ENCODE measurements at regions not wholly inside any gene's neighbourhood (a gene's known extent, or its start where the extent isn't known, plus 50 kb on each side); places are given as distances from the start of the nearest gene placed in this dataset.

- no peaks in the 10 kb centered on the region for H3K9me3 ChIP-seq
- H3K27me3 ChIP-seq = no peaks in the 10 kb centered on the region
- H3K36me3 ChIP-seq = no peaks in the 10 kb centered on the region
- H3K27ac ChIP-seq = no peak overlapping the region
- intact Hi-C loops (cut with DNase I) = no loop called here
- DNase-seq (no peak), ATAC-seq (no peak)
- no peaks in the 10 kb centered on the region for H3K4me1 ChIP-seq
- 47% methylated on average over 7 of the region's 7 CpGs for WGBS (ENCODE audit: insufficient coverage, low coverage, low lambda C conversion rate, missing lambda C conversion rate)
- no peak overlapping the region for H3K4me3 ChIP-seq
- TF ChIP-seq POLR2A (IDR thresholded peaks at IDR 0.05) = no peak
- no peak for TF ChIP-seq CTCF (IDR thresholded peaks at IDR 0.05)
These were observed 811.6 kb upstream of the ARGLU1 start for GRCh38 chr13:107379407-107380155.

- intact Hi-C loops (cut with DNase I) = no loop called here
- Histone ChIP-seq H3K36me3 (no peaks in the 10 kb centered on the region), H3K27ac (no peak overlapping the region), H3K4me3 (no peak overlapping the region), H3K4me1 (no peaks in the 10 kb centered on the region), H3K9me3 (no peaks in the 10 kb centered on the region), H3K27me3 (no peaks in the 10 kb centered on the region)
- TF ChIP-seq POLR2A (IDR thresholded peaks at IDR 0.05) (no peak), CTCF (IDR thresholded peaks at IDR 0.05) (no peak)
- DNase-seq (no peak), ATAC-seq (no peak)
- WGBS (ENCODE audit: insufficient coverage, low coverage, low lambda C conversion rate, missing lambda C conversion rate) = 50% methylated on average over 6 of the region's 6 CpGs
These were observed 808.6 kb upstream of the ARGLU1 start for GRCh38 chr13:107376341-107377125.

GRCh38 chr13:107375701-107376340 lies 807.9 kb upstream of the ARGLU1 start:
- intact Hi-C loops (cut with DNase I) = no loop called here
- WGBS (ENCODE audit: insufficient coverage, low coverage, low lambda C conversion rate, missing lambda C conversion rate) = 55% methylated on average over 3 of the region's 4 CpGs
- TF ChIP-seq POLR2A (IDR thresholded peaks at IDR 0.05) (no peak), CTCF (IDR thresholded peaks at IDR 0.05) (no peak)
- no peak for DNase-seq
- no peak overlapping the region for H3K27ac ChIP-seq
- no peaks in the 10 kb centered on the region for H3K9me3 ChIP-seq
- no peak for ATAC-seq
- H3K36me3 ChIP-seq = no peaks in the 10 kb centered on the region
- H3K4me1 ChIP-seq = no peaks in the 10 kb centered on the region
- H3K4me3 ChIP-seq = no peak overlapping the region
- H3K27me3 ChIP-seq = no peaks in the 10 kb centered on the region

GRCh38 chr13:107374038-107374437 lies 806.1 kb upstream of the ARGLU1 start:
- Histone ChIP-seq H3K36me3 (no peaks in the 10 kb centered on the region), H3K27ac (no peak overlapping the region), H3K4me3 (no peak overlapping the region), H3K4me1 (no peaks in the 10 kb centered on the region), H3K9me3 (no peaks in the 10 kb centered on the region), H3K27me3 (no peaks in the 10 kb centered on the region)
- ATAC-seq (no peak), DNase-seq (no peak)
- no peak for TF ChIP-seq CTCF (IDR thresholded peaks at IDR 0.05)
- TF ChIP-seq POLR2A (IDR thresholded peaks at IDR 0.05) = no peak
- WGBS (ENCODE audit: insufficient coverage, low coverage, low lambda C conversion rate, missing lambda C conversion rate) = 66% methylated on average over 2 of the region's 2 CpGs
- intact Hi-C loops (cut with DNase I) = no loop called here
